ENCODE measurements at regions not wholly inside any gene's neighbourhood (a gene's known extent, or its start where the extent isn't known, plus 50 kb on each side); places are given as distances from the start of the nearest gene placed in this dataset.

GRCh38 chr4:16365036-16365569 lies 138.8 kb upstream of the TAPT1 start:
- H3K9ac ChIP-seq, result no peak overlapping the region
- H3K27me3 ChIP-seq (replicated peaks; ENCODE audit: insufficient read depth), result peaks cover 10% of the 10 kb centered on the region
- no peak overlapping the region for H3K27ac ChIP-seq
- no peak overlapping the region for H3K4me3 ChIP-seq
- no peaks in the 10 kb centered on the region for H3K4me1 ChIP-seq (ENCODE audit: insufficient read depth)
- in situ Hi-C loops (cut with MboI), result no loop called here
- no peaks in the 10 kb centered on the region for H4K20me1 ChIP-seq (ENCODE audit: insufficient read depth)
- DNase-seq, result no peak
- no peak overlapping the region for H3K4me2 ChIP-seq (ENCODE audit: unreplicated experiment)
- H3K9me3 ChIP-seq (ENCODE audit: low read depth), result no peaks in the 10 kb centered on the region
- TF ChIP-seq EZH2phosphoT487 (IDR thresholded peaks at IDR 0.05; ENCODE audit: insufficient read depth, low read depth), result no peak
- H3F3A ChIP-seq (ENCODE audit: insufficient read depth), result no peaks in the 10 kb centered on the region
- H3K36me3 ChIP-seq (ENCODE audit: low read depth), result no peaks in the 10 kb centered on the region
- H2AFZ ChIP-seq, result no peak overlapping the region
- no peaks in the 10 kb centered on the region for H3K79me2 ChIP-seq (ENCODE audit: insufficient read depth)
- no peaks in the 10 kb centered on the region for H3K9me2 ChIP-seq (ENCODE audit: insufficient read depth)
- 33 to 37% methylated on average over 5 of the region's 5 CpGs for WGBS, 2 experiments (ENCODE audit: low coverage in 1 of 2, low lambda C conversion rate in 2 of 2, missing lambda C conversion rate in 2 of 2)

- no peak overlapping the region for H3K9ac ChIP-seq
- no peaks in the 10 kb centered on the region for H4K20me1 ChIP-seq (ENCODE audit: insufficient read depth)
- H3K4me2 ChIP-seq (ENCODE audit: unreplicated experiment), result no peak overlapping the region
- peaks cover 10% of the 10 kb centered on the region for H3K27me3 ChIP-seq (replicated peaks; ENCODE audit: insufficient read depth)
- H3K4me3 ChIP-seq, result no peak overlapping the region
- TF ChIP-seq EZH2phosphoT487 (IDR thresholded peaks at IDR 0.05; ENCODE audit: insufficient read depth, low read depth) (no peak), EZH2 (IDR thresholded peaks at IDR 0.05; ENCODE audit: insufficient read depth, poor library complexity, severe bottlenecking) (no peak)
- in situ Hi-C loops (cut with MboI), result no loop called here
- WGBS, 2 experiments (ENCODE audit: low coverage in 1 of 2, low lambda C conversion rate in 2 of 2, missing lambda C conversion rate in 2 of 2), result 86% methylated on average over 36 of the region's 36 CpGs
- no peaks in the 10 kb centered on the region for H3K36me3 ChIP-seq (ENCODE audit: low read depth)
- H3K4me1 ChIP-seq (ENCODE audit: insufficient read depth), result no peaks in the 10 kb centered on the region
- no peak overlapping the region for H3K27ac ChIP-seq
- H3K9me2 ChIP-seq (ENCODE audit: insufficient read depth), result no peaks in the 10 kb centered on the region
- no peak for DNase-seq
- no peaks in the 10 kb centered on the region for H3K9me3 ChIP-seq (ENCODE audit: low read depth)
- H3K79me2 ChIP-seq (ENCODE audit: insufficient read depth), result no peaks in the 10 kb centered on the region
- no peak overlapping the region for H2AFZ ChIP-seq
- no peaks in the 10 kb centered on the region for H3F3A ChIP-seq (ENCODE audit: insufficient read depth)
Observed at GRCh38 chr4:16360694-16361262, 134.5 kb upstream of the TAPT1 start.

DNA sequence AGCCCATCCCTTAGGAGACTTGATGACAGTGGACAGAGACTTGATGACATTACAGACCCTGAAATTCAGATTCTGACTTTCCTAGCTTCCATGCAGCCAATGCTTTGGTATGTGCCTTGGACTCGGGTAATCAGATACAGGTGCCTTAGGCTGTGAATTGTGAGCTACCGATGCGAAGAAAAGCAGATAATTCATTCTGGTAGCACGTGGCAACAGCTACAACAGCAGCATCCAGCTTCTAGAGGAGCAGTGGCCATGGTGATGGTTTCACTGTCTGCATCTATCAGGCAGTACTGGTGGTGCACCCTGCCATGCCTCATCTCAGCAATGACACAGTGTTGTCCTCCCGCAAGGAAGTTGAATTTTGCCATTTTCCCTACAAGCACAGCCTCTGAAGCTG lies 126.9 kb upstream of the TAPT1 start:
- Histone ChIP-seq H3F3A (ENCODE audit: insufficient read depth) (no peaks in the 10 kb centered on the region), H3K9ac (no peak overlapping the region), H3K27me3 (replicated peaks; ENCODE audit: insufficient read depth) (peaks cover 21% of the 10 kb centered on the region), H3K79me2 (ENCODE audit: insufficient read depth) (no peaks in the 10 kb centered on the region), H3K4me3 (no peak overlapping the region), H3K4me1 (ENCODE audit: insufficient read depth) (no peaks in the 10 kb centered on the region), H3K9me3 (ENCODE audit: low read depth) (no peaks in the 10 kb centered on the region), H2AFZ (no peak overlapping the region), H3K4me2 (ENCODE audit: unreplicated experiment) (no peak overlapping the region), H4K20me1 (ENCODE audit: insufficient read depth) (no peaks in the 10 kb centered on the region), H3K36me3 (ENCODE audit: low read depth) (no peaks in the 10 kb centered on the region), H3K27ac (no peak overlapping the region), H3K9me2 (ENCODE audit: insufficient read depth) (no peaks in the 10 kb centered on the region)
- no peak for DNase-seq
- TF ChIP-seq EZH2phosphoT487 (IDR thresholded peaks at IDR 0.05; ENCODE audit: insufficient read depth, low read depth), result no peak
- no peak for TF ChIP-seq EZH2 (IDR thresholded peaks at IDR 0.05; ENCODE audit: insufficient read depth, poor library complexity, severe bottlenecking)
- in situ Hi-C loops (cut with MboI), result no loop called here
- WGBS, 2 experiments (ENCODE audit: low coverage in 1 of 2, low lambda C conversion rate in 2 of 2, missing lambda C conversion rate in 2 of 2), result 13 to 19% methylated on average over 5 of the region's 5 CpGs

GRCh38 chr4:16351161-16351560 lies 124.9 kb upstream of the TAPT1 start:
- H3K9me3 ChIP-seq (ENCODE audit: low read depth), result no peaks in the 10 kb centered on the region
- in situ Hi-C loops (cut with MboI), result no loop called here
- 37 to 43% methylated on average over 8 of the region's 8 CpGs for WGBS, 2 experiments (ENCODE audit: low coverage in 1 of 2, low lambda C conversion rate in 2 of 2, missing lambda C conversion rate in 2 of 2)

More at GRCh38 chr4:16351161-16351560, 124.9 kb upstream of the TAPT1 start:
- no peak overlapping the region for H3K4me3 ChIP-seq
- DNase-seq, result no peak
- no peak overlapping the region for H3K4me2 ChIP-seq (ENCODE audit: unreplicated experiment)
- TF ChIP-seq EZH2phosphoT487 (IDR thresholded peaks at IDR 0.05; ENCODE audit: insufficient read depth, low read depth) (no peak), EZH2 (IDR thresholded peaks at IDR 0.05; ENCODE audit: insufficient read depth, poor library complexity, severe bottlenecking) (no peak)
- H3K36me3 ChIP-seq (ENCODE audit: low read depth), result no peaks in the 10 kb centered on the region
- no peaks in the 10 kb centered on the region for H3F3A ChIP-seq (ENCODE audit: insufficient read depth)
- no peak overlapping the region for H3K9ac ChIP-seq
- no peaks in the 10 kb centered on the region for H3K4me1 ChIP-seq (ENCODE audit: insufficient read depth)
- no peaks in the 10 kb centered on the region for H3K79me2 ChIP-seq (ENCODE audit: insufficient read depth)
- peaks cover 21% of the 10 kb centered on the region for H3K27me3 ChIP-seq (replicated peaks; ENCODE audit: insufficient read depth)
- H4K20me1 ChIP-seq (ENCODE audit: insufficient read depth), result no peaks in the 10 kb centered on the region
- H3K9me2 ChIP-seq (ENCODE audit: insufficient read depth), result no peaks in the 10 kb centered on the region
- H3K27ac ChIP-seq, result no peak overlapping the region
- H2AFZ ChIP-seq, result no peak overlapping the region

All from GM23248 (cell line).